HAP-1 (cell line): ENCODE measurements at regions not wholly inside any gene's neighbourhood (a gene's known extent, or its start where the extent isn't known, plus 50 kb on each side); places are given as distances from the start of the nearest gene placed in this dataset.

Source experiments
- DNase-seq, 2 experiments: peaks; one replicate each; pipeline ENCODE4 v3.0.0-alpha.2; 2016 to 2020; ENCODE audit warnings: low spot score in 2 of 2
- H3K27me3 ChIP-seq: fragments of 250-450 bp; sonication (Bioruptor Pico); 2 replicates; pipeline ENCODE4 v1.5.1; 2020; ENCODE audit warnings: low read depth, mild to moderate bottlenecking, moderate library complexity
- H3K36me3 ChIP-seq: fragments of 250-450 bp; sonication (Bioruptor Pico); replicated peaks from 2 replicates; pipeline ENCODE4 v1.5.1; 2020; ENCODE audit warnings: mild to moderate bottlenecking
- H3K4me1 ChIP-seq: fragments of 250-450 bp; sonication (Bioruptor Pico); 2 replicates; pipeline ENCODE4 v1.5.1; 2020; ENCODE audit warnings: mild to moderate bottlenecking
- H3K4me3 ChIP-seq: fragments of 250-450 bp; sonication (Bioruptor Pico); 2 replicates; pipeline ENCODE4 v1.5.1; 2020; ENCODE audit warnings: mild to moderate bottlenecking, moderate library complexity
- H3K9me3 ChIP-seq: fragments of 250-450 bp; sonication (Bioruptor Pico); 2 replicates; pipeline ENCODE4 v1.5.1; 2020; ENCODE audit warnings: mild to moderate bottlenecking, moderate library complexity
- in situ Hi-C: fragments of 300-500 bp; cut with MboI; formaldehyde crosslinking; loops from 3 replicates; pipeline ENCODE4 v1.14.3; 2020; ENCODE audit warnings: low sequenced_read_pairs, inconsistent platforms, mixed read lengths

GRCh38 chr3:148238421-148238821, 459.3 kb upstream of the AGTR1 start:
- in situ Hi-C loops: no loop called here
- Histone ChIP-seq H3K36me3 (no peaks in the 10 kb centered on the region), H3K4me1 (no peaks in the 10 kb centered on the region), H3K9me3 (no peaks in the 10 kb centered on the region), H3K4me3 (no peak overlapping the region), H3K27me3 (no peaks in the 10 kb centered on the region)
- no peak for DNase-seq

GRCh38 chr3:148240351-148240750, 457.4 kb upstream of the AGTR1 start:
- Histone ChIP-seq H3K4me3 (no peak overlapping the region), H3K9me3 (no peaks in the 10 kb centered on the region), H3K4me1 (no peaks in the 10 kb centered on the region), H3K36me3 (no peaks in the 10 kb centered on the region), H3K27me3 (no peaks in the 10 kb centered on the region)
- in situ Hi-C loops: no loop called here
- DNase-seq: no peak

- Histone ChIP-seq H3K4me3 (no peak overlapping the region), H3K36me3 (no peaks in the 10 kb centered on the region), H3K4me1 (no peaks in the 10 kb centered on the region), H3K9me3 (no peaks in the 10 kb centered on the region), H3K27me3 (no peaks in the 10 kb centered on the region)
- DNase-seq: no peak
- in situ Hi-C loops: no loop called here
These were observed 454.1 kb upstream of the AGTR1 start for GRCh38 chr3:148243609-148244008.

- Histone ChIP-seq H3K27me3 (no peaks in the 10 kb centered on the region), H3K36me3 (no peaks in the 10 kb centered on the region), H3K9me3 (no peaks in the 10 kb centered on the region), H3K4me1 (no peaks in the 10 kb centered on the region), H3K4me3 (no peak overlapping the region)
- in situ Hi-C loops: no loop called here
- no peak for DNase-seq
These were observed 451.3 kb upstream of the AGTR1 start for GRCh38 chr3:148246291-148246923.

GRCh38 chr3:148253713-148254112, 444.0 kb upstream of the AGTR1 start:
- in situ Hi-C loops: no loop called here
- H3K4me1 ChIP-seq: no peaks in the 10 kb centered on the region
- no peaks in the 10 kb centered on the region for H3K9me3 ChIP-seq

GRCh38 chr3:148254402-148254801, 443.3 kb upstream of the AGTR1 start:
- in situ Hi-C loops: no loop called here
- no peaks in the 10 kb centered on the region for H3K36me3 ChIP-seq
- no peaks in the 10 kb centered on the region for H3K4me1 ChIP-seq
- no peaks in the 10 kb centered on the region for H3K27me3 ChIP-seq
- H3K9me3 ChIP-seq: no peaks in the 10 kb centered on the region
- H3K4me3 ChIP-seq: no peak overlapping the region
- no peak for DNase-seq

More at GRCh38 chr3:148253713-148254112, 444.0 kb upstream of the AGTR1 start:
- Histone ChIP-seq H3K4me3 (no peak overlapping the region), H3K36me3 (no peaks in the 10 kb centered on the region), H3K27me3 (no peaks in the 10 kb centered on the region)
- no peak for DNase-seq

GRCh38 chr3:148255981-148256969, 441.4 kb upstream of the AGTR1 start:
- no peak for DNase-seq
- Histone ChIP-seq H3K36me3 (no peaks in the 10 kb centered on the region), H3K4me3 (no peak overlapping the region), H3K27me3 (no peaks in the 10 kb centered on the region), H3K4me1 (no peaks in the 10 kb centered on the region), H3K9me3 (no peaks in the 10 kb centered on the region)
- in situ Hi-C loops: no loop called here

GRCh38 chr3:148262980-148263379, 434.7 kb upstream of the AGTR1 start:
- in situ Hi-C loops: no loop called here
- Histone ChIP-seq H3K4me1 (no peaks in the 10 kb centered on the region), H3K9me3 (no peaks in the 10 kb centered on the region), H3K27me3 (no peaks in the 10 kb centered on the region), H3K4me3 (no peak overlapping the region), H3K36me3 (no peaks in the 10 kb centered on the region)
- no peak for DNase-seq

- Histone ChIP-seq H3K4me1 (no peaks in the 10 kb centered on the region), H3K4me3 (no peak overlapping the region), H3K9me3 (no peaks in the 10 kb centered on the region), H3K36me3 (no peaks in the 10 kb centered on the region), H3K27me3 (no peaks in the 10 kb centered on the region)
- no peak for DNase-seq
- in situ Hi-C loops: no loop called here
These were observed 431.9 kb upstream of the AGTR1 start for GRCh38 chr3:148265841-148266240.

GRCh38 chr3:148266341-148266740, 431.4 kb upstream of the AGTR1 start:
- in situ Hi-C loops: no loop called here
- Histone ChIP-seq H3K36me3 (no peaks in the 10 kb centered on the region), H3K9me3 (no peaks in the 10 kb centered on the region), H3K4me3 (no peak overlapping the region), H3K27me3 (no peaks in the 10 kb centered on the region), H3K4me1 (no peaks in the 10 kb centered on the region)
- no peak for DNase-seq

- Histone ChIP-seq H3K27me3 (no peaks in the 10 kb centered on the region), H3K4me3 (no peak overlapping the region), H3K4me1 (no peaks in the 10 kb centered on the region), H3K9me3 (no peaks in the 10 kb centered on the region), H3K36me3 (no peaks in the 10 kb centered on the region)
- in situ Hi-C loops: no loop called here
- DNase-seq: no peak
These were observed 427.9 kb upstream of the AGTR1 start for GRCh38 chr3:148269816-148270215.

GRCh38 chr3:148280623-148281242, 417.0 kb upstream of the AGTR1 start:
- Histone ChIP-seq H3K4me3 (no peak overlapping the region), H3K9me3 (no peaks in the 10 kb centered on the region), H3K36me3 (no peaks in the 10 kb centered on the region), H3K4me1 (no peaks in the 10 kb centered on the region), H3K27me3 (no peaks in the 10 kb centered on the region)
- no peak for DNase-seq
- in situ Hi-C loops: no loop called here

GRCh38 chr3:148289159-148289558, 408.5 kb upstream of the AGTR1 start:
- Histone ChIP-seq H3K27me3 (no peaks in the 10 kb centered on the region), H3K36me3 (no peaks in the 10 kb centered on the region), H3K4me3 (no peak overlapping the region), H3K4me1 (no peaks in the 10 kb centered on the region), H3K9me3 (no peaks in the 10 kb centered on the region)
- in situ Hi-C loops: no loop called here
- DNase-seq: no peak

GRCh38 chr3:148297013-148297412, 400.7 kb upstream of the AGTR1 start:
- in situ Hi-C loops: no loop called here
- Histone ChIP-seq H3K9me3 (no peaks in the 10 kb centered on the region), H3K27me3 (no peaks in the 10 kb centered on the region), H3K4me1 (no peaks in the 10 kb centered on the region), H3K4me3 (no peak overlapping the region), H3K36me3 (no peaks in the 10 kb centered on the region)
- no peak for DNase-seq
